Endometrial microvascular endothelial cells (primary cell): ENCODE measurements at regions not wholly inside any gene's neighbourhood (a gene's known extent, or its start where the extent isn't known, plus 50 kb on each side); places are given as distances from the start of the nearest gene placed in this dataset.
"Not testable (repeated sequence)": the region's sequence is repeated elsewhere in the genome, so short reads cannot be mapped to it uniquely, and the experiment has no call there.

ENCODE experiments used
- in situ Hi-C: cut with HindIII; loops from 2 replicates; pipeline ENCODE4 v1.10.0; 2017; ENCODE audit warnings: low sequenced_read_pairs, low pct_unique_long_range_greater_than_20kb; ENCODE audit errors: inconsistent ontology term

DNA sequence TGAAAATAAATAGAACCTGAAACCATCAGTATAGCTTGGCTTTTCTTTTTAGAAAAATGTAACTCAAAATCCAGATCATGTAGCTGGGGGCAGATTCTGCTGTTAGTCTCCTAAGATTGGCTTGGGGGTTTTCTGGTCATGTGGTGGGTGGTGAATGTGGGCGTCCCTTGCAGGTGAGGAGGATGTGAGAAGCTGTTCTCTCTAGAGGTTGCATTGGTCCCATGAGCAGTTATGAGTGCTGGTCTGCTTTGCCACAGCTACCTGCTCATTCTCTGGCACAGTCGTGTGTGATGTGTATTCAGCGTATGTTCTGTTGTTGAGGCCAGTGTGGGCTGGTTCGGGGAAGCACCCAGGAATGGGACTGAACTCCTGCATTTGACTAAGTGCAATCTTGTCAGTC, 466.8 kb downstream of the DIRAS2 start:
- in situ Hi-C loops = no loop called here

DNA sequence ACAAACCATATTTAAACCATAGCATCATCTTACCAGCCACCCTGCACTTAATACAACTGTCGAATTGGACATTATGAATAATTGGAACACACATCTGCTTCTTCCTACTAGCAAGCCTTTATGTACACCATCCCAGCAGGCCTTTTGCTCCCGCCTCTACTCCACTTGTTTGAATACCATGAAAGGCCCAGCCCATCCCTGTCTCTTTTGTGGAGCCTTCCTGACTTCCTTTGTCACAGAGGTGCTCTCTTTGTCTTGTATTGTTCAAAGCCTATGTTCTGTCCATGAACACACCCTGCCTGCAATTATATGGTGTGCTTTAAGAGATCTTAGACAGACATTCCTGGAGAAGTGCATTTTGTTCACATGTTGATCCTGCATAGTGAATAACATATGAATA, 465.7 kb downstream of the DIRAS2 start:
- in situ Hi-C loops = no loop called here

DNA sequence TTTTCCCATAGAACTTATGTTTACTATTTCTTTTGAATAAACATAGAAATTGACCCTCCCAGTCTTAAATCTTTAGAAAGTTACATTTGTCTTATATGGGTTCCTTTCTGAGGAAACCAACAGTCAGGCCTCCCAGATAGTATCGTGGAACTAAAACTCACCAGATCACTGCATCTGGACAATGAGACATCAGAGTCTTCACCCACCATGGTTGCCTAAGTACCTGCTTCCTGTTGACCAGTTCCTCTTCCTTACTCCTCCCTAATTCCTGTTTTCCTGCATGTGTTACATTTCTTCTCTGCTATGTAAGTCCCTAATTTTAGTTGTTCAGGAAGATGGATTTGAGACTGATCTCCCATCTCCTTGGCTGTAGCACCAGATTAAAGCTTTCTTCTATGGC, 462.2 kb downstream of the DIRAS2 start:
- in situ Hi-C loops = no loop called here

DNA sequence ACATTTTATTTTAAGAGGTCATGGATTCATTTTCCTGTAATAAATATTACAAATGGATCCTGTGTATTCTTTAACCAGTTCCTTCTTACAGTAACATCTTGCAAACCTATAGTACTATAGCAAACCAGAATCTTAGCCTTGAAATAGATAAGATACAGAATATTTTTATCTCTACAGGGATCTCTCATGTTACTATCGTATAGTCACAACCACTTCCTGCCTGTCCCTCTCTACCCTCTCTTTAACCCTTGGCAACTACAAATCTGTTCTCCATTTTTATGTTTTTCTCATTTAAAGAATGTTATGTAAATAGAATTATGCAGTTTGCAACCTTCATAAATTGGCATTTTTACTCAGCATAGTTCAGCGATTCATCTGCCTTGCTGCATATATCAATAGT, 454.0 kb downstream of the DIRAS2 start:
- in situ Hi-C loops = no loop called here

DNA sequence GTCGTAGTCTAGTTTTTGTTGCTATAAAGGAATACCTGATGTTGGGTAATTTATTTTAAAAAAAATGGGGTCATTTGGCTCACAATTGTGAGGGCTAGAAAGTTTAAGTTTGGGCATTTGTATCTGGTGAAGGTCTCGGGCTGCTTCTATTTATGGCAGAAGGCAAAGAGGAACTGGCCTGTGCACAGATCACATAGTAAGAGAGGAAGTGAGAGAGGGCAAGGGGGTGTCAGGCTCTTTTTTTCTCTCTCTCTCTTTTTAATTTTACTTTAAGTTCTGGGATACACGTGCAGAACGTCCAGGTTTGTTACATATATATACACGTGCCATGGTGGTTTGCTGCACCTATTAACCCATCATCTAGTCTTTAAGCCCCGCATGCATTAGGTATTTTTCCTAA, 453.3 kb downstream of the DIRAS2 start:
- in situ Hi-C loops = no loop called here

DNA sequence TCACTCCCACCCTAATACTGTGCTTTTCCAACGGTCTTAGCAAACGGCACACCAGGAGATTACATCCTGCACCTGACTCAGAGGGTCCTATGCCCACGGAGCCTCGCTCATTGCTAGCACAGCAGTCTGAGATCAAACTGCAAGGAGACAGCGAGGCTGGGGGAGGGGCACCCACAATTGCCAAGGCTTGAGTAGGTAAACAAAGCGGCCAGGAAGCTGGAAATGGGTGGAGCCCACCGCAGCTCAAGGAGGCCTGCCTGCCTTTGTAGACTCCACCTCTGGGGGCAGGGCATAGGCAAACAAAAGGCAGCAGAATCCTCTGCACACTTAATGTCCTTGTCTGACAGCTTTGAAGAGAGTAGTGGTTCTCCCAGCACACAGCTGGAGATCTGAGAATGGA, 450.2 kb downstream of the DIRAS2 start:
- in situ Hi-C loops = not testable (repeated sequence)

DNA sequence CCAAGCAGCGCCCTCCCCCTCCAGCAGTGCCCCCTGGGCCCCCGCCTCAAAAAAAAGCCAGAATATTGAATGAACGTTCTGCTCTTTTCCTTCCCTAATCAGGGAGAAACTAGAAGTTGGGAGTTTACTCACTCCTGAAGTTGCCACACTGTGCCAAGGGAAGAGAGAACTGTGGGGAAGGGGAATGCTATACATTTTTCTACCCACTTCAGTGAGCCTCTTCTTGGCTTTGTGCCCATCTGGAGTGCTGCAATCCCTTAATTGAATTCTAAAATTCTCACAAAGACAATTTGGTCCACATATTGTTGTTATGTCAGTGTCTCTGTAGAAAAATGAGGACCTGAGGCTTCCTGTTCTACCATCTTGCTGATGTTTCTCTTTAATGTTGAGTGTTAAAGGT, 443.7 kb downstream of the DIRAS2 start:
- in situ Hi-C loops = no loop called here

DNA sequence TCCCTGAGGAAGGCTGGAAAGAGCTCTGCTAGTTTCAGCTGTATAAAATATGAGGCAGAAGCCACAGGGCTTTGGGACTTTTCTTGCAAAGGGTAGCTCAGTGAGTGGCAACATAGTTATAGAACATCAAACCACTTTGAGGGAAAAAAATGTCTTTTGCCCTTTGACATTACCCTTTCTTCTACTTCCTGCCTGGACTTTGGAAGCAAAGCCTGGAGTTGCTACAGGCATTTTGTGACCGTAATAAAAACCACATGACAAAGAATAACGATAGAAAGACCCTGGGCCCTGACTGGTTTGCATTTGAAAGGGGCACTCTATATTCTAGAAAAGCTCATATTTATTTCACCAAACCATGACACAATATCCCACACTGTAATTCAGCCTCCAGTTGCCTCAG, 440.9 kb downstream of the DIRAS2 start:
- in situ Hi-C loops = no loop called here

DNA sequence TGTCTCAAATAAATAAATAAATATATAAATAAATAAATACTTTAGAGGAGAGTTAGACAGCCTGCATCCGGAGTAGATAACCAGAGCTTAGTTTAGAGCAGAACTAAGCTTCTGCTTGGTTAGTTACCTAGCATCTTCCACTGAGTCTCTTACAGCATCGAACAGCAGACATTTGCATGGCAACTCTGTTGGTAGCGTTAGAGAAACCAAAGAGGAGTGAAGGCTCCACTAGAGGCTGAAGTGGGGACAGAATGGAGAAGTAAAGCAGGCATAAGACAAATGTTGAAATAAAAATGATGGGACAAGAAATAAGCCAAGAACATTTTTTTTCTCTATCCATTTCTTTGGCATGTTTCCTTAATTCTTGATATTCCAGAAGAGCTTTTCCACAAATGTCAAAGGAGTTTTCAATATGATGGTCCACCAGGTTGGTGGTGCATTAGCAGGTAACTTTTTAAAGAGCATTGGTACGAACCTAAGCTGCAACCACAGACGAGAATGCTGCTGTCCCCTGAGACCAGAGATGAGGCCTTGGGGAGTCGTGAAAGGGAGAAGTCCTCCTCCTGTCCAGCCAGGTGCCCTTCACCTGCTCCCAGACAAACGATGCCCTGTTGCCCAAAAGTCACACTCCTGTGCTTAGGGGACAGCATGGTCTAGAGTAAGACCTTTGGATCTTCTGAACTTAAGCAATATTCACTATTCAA, 438.3 kb downstream of the DIRAS2 start:
- in situ Hi-C loops = no loop called here

DNA sequence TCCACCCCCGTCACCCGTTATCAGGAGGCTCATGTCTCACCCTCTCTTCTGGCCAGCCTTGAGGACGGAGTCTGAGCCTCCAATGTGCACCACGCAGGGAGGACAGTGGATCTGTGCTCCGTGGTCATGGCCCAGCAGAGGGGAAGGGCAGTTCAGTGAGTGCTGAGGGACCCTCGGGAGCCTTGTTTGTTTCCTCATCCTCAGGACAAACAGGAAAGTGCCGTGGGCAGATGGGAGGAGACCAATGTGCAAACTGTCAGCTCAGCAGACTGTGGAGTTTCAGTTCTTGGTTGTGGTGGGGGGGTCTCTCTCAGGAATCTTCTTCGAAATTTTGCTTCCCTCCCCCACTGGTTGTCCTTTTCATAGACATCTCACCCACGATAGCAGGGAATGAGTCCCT, 429.6 kb downstream of the DIRAS2 start:
- in situ Hi-C loops = not testable (repeated sequence)

DNA sequence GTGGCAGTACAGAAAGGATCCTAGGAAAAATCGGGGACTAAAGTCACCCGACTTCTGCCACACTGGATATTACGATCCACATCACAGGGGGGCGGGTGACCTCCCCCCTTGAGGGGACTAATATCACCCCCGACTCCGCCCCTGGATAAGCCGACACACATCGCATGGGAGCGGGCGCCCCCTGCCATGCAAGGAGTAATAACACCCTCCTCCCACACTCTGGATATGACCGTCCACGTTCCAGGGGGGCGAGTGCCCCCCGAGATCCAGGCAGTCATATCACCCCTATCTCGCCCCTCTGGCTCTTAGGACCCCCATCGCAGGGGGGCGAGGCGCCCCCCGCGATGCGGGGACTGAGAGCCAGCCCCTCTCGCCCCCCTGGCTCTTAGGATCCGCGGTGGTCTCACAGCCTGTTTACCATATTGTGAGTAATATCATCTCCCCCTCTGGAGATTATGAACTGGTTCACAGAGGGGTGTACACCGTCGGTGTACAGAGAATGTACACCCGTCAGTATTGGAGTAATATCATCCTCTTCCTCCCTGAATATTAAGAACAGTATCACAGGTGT, 423.0 kb downstream of the DIRAS2 start:
- in situ Hi-C loops = no loop called here

DNA sequence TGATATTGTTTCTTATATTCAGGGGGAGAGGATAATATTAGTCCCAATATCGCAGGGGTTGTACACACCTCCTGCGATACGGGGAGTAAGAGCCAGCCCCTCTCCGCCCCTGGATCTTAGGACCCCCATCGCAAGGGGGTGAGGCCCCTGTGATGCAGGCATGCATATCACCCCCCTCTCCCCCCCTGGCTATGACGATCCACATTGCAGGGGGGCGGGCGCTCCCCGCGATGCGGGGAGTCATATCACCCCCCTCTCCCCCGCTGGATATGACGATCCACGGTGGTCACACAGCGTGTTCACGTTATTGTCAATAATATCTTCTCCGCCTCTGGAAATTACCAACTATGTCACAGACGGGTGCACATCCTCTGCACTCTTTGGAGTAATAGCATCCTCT, 420.7 kb downstream of the DIRAS2 start:
- in situ Hi-C loops = not testable (repeated sequence)

DNA sequence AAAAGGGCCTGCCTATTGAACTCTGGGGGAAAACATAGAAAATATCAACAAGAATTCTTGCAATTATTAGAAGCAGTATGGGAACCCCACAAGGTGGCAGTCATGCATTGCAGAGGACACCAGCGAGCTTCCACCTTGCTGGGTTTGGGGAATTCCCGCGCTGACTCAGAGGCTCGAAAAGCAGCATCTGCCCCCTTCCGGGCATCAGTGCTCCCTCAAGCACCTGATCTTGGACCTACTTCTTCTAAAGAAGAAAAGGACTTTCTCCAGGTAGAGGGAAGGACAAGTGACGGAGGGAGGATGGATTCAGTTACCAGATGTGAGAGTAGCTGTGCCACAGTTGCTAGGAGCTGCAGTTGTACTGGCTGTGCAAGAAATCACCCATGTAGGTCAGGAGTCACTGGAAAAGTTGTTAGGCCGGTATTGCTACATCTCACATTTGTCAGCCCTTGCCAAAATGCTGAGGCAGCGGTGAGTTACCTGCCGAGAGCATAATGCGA, 415.7 kb downstream of the DIRAS2 start:
- in situ Hi-C loops = not testable (repeated sequence)

DNA sequence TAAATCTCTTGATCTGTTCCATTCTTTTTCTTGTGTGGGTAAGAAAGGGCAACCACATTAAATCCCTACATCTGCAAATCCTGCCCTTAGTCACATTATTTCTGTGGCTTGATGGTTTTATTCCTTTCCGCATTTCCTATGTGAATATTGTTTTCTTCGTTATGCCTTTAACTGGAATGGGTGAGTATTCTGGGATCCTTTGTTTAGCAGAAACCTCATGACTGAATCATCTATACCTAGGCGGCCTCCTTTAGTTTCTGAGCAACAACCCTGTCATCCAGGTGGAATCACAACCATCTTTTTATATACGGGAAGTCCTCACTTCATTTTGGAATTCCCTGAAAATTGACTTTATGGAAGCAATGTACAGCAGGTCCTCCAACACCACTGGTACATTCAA, 409.5 kb downstream of the DIRAS2 start:
- in situ Hi-C loops = not testable (repeated sequence)

DNA sequence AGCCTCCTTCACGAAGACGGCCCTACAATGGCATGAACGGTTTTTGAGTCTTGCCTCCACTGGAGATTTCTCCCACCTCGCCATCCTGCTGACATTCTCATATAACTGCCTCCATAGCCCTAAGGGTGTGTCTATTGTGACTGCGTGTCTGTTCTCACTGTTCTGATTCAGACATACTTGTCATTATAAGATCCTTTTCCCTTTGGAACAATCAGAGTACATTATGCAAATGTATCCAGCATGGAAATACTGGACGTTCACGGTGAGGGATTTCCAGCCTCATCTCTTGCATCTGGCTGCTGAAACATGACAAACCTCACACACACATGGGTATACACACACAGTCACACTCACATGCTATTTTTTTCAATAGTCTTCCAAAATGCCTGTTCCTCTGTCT, 402.1 kb downstream of the DIRAS2 start:
- in situ Hi-C loops = no loop called here

DNA sequence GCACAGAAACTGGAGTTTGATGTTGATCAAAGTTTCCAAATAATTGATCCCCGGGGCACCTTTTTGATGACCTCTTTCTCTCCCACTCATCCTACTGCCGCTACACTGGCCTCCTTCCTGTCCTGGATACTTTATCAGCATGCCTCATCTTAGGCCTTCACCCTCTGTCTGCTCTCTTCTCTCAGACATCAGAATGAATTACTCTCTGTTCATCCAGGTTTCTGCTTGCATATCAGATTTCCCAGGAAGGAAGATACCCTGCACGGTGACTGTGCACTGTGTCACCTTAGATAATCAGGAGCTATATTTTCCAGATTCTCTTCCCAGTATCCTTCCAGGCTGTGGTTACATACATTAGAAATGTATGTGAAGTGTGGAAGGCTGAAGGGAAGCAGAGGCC, 397.0 kb downstream of the DIRAS2 start:
- in situ Hi-C loops = no loop called here

DNA sequence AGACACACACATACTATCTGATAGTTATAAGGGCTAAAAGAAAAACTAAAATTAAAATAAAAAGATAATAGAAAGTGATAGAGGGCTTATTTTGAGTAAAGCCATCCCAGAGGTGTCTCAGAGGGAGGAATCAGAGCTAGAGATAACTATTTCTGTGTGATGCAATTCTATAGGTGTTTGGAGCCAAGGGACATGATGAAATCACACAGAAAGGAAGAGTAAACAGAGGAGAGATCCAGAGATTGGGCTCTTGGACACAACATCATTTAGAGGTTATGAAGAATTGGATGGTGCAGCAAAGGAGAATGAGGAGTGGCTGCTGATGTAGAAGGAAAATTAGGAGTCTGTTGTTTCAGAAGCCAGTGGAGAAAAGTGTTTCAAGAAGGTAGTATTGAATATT, 393.5 kb downstream of the DIRAS2 start:
- in situ Hi-C loops = no loop called here

DNA sequence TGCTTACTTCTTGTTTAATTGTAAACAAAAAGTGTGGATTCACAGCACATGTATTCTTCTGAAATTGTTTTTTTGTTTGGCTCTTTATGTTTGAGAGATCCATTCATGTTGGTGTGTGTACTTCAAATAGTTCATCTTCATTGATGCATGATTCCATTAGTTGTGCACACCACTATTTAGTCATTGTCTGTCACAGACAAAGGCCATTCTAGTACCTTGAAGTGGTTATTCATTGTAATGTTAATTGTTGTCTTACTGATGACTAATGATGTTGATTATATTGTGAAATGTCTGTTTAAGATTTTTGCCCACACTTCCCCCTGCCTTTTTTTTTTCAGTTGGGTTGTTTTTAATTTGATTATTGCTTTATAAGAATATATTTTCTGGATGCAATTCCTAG, 391.3 kb downstream of the DIRAS2 start:
- in situ Hi-C loops = no loop called here

DNA sequence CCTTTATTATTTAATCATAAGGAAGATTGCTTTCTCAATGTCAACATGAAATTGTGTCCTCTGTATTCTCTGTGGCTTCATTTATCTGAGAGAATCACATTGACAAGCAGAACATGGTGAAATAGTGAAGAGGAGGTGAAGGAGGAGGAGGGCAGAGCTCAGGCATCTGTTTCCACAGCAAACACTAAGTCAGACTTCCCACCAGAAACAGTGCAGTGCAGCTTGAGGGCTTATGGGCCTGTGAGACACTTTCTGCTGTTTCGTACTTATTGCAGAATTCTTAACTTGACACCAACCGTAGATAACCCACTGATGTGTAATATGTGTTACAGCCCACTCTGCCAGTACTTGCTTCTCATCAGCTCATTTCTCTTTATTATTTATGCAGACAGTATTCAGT, 386.3 kb downstream of the DIRAS2 start:
- in situ Hi-C loops = no loop called here

DNA sequence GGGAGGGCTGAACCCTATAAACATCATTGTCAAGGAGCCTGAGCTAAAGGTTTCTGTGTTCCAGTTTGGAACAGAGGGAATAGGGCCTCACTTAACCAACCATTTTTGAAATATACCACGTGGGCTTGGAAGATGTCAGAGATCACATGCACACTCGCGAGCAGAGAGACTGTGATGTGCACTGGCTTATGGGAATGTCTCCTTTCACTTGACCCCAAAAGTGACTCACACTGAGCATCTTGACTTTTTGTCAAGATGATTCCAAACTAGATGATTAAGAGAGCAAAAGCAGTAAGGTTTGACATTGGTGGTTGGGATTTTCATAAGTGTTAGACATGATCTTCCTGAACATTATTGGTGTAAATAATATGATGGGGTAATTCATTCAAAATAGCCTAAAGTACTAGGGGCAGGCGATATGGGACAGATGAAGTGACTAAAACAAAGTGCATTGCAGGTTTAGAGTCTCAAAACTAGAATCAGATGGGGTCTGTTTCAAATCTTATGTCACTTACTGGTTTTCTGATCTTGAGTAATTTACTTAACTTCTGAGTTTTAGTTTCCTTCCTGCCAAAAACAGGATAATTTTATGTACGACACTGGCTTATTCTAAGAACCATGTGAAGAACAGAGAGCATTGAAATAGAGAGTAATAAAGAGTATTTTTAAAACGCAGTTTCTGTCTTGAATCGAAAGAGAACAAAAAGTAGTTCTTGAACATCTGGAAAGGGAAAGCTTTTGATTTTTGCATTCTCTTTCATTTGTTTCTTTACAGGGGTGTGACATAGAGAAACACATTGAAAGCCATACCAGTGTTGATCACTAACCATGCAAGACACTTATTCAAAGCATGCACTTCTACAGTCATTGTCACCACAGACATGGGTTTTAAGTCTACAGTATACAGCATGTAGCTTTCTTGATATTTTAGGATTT, 383.0 kb downstream of the DIRAS2 start:
- in situ Hi-C loops = no loop called here
